ENCODE measurements at regions not wholly inside any gene's neighbourhood (a gene's known extent, or its start where the extent isn't known, plus 50 kb on each side); places are given as distances from the start of the nearest gene placed in this dataset.

DNA sequence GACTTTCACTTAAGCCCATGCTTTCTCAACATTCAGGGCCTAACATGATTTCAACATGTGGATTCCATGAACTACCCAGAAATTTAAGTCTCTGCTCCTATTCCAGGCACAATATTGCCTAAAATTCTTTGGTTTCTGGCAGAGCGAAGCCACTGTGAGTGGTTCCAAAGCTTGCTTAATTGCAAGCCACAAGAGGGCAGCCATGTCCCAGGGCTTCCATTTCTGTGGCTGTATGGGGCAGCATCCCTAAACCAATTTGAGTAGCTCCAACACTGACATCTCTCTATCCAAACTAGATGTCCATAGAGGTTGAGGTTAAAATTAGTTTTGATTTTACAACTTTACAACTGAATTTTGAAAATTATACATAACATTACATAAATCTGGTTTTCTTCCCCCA, 56.3 kb upstream of the MDFIC start:
- POLR2A ChIA-PET (ENCODE audit: partially characterized antibody), result interaction anchor here (0.6 to 1.6 kb wide), 5 partner anchors 58 to 351 kb away, joined by 3 to 5 read pairs (median 4); no protein-coding TSS in a partner anchor
- Mint-ChIP-seq H3K9me3 (no peaks in the 10 kb centered on the region), H3K4me3 (no peak overlapping the region), H3K4me1 (peaks cover 2 to 14% (median 8%) of the 10 kb centered on the region in 4 donors), H3K27ac (no peak overlapping the region), H3K27me3 (no peaks in the 10 kb centered on the region), H3K36me3 (no peaks in the 10 kb centered on the region)
- no peaks in the 10 kb centered on the region for H3K27me3 ChIP-seq (ENCODE audit: insufficient read depth, low read length)
- no peak overlapping the region for H3K27ac ChIP-seq (ENCODE audit: low read depth, low read length)
- H3K4me1 ChIP-seq (ENCODE audit: insufficient read depth, low read length), result no peaks in the 10 kb centered on the region
- peak; percentile 44 to 61 (median 55) for DNase-seq
- H3K4me3 ChIP-seq (ENCODE audit: low read length in 2 of 2), result no peak overlapping the region
- H3K36me3 ChIP-seq (ENCODE audit: insufficient read depth, low read length), result no peaks in the 10 kb centered on the region
- intact Hi-C loops (cut with micrococcal nuclease), result loop anchor here (1.0 to 5.0 kb wide), 8 partner anchors 57 to 841 kb away; partner anchors contain the start of gene MDFIC
- H3K9me3 ChIP-seq (ENCODE audit: control insufficient read depth in 1 of 2, low read length in 2 of 2), result no peaks in the 10 kb centered on the region
- CTCF ChIA-PET (ENCODE audit: partially characterized antibody), result interaction anchor here (0.5 to 7.0 kb wide), 57 partner anchors 10 to 986 kb away, joined by 3 to 167 read pairs (median 4); no protein-coding TSS in a partner anchor
